ENCODE measurements at regions not wholly inside any gene's neighbourhood (a gene's known extent, or its start where the extent isn't known, plus 50 kb on each side); places are given as distances from the start of the nearest gene placed in this dataset.
"Not testable (repeated sequence)": the region's sequence is repeated elsewhere in the genome, so short reads cannot be mapped to it uniquely, and the experiment has no call there.

DNA sequence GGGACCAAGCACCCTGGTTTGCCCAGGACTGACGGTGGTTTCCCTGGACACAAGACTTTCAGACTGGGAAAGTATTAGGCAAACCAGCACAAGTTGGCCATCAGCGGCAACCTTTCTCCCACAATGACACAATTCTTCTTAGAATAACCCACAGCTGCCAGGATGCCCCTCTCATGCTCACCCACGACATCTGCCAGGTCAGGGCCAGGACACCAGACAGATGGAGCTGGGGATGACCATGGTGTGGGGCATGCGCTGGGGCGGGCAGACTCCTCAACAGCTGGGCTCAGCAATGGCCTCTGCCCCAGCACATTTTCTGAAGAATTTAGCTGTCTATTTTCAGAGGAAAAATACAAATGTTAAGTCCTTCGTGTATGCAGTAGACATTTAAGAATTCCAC lies 226.4 kb downstream of the FNDC1 start:
- Histone ChIP-seq H3K4me3 (ENCODE audit: low read depth, low read length) (no peak overlapping the region), H3K27ac (ENCODE audit: extremely low read depth, low read depth, low read length) (no peak overlapping the region), H3K4me1 (ENCODE audit: control insufficient read depth, insufficient read depth, low read length) (no peaks in the 10 kb centered on the region), H3K36me3 (ENCODE audit: control insufficient read depth in 2 of 2, insufficient read depth in 1 of 2, low read length in 2 of 2) (no peaks in the 10 kb centered on the region), H3K9me3 (ENCODE audit: control insufficient read depth, insufficient read depth, low read depth, low read length) (no peaks in the 10 kb centered on the region)
- no peak for TF ChIP-seq KLF9 (tag by site-specific recombination; IDR thresholded peaks at IDR 0.05; ENCODE audit: low read depth)
- TF ChIP-seq ZNF544 (tag by site-specific recombination; IDR thresholded peaks at IDR 0.05): no peak
- TF ChIP-seq ZNF510 (tag by site-specific recombination; IDR thresholded peaks at IDR 0.05; ENCODE audit: insufficient replicate concordance): no peak
- TF ChIP-seq ZBTB8A (tag by site-specific recombination; IDR thresholded peaks at IDR 0.05): no peak
- TF ChIP-seq, protein P1, sequence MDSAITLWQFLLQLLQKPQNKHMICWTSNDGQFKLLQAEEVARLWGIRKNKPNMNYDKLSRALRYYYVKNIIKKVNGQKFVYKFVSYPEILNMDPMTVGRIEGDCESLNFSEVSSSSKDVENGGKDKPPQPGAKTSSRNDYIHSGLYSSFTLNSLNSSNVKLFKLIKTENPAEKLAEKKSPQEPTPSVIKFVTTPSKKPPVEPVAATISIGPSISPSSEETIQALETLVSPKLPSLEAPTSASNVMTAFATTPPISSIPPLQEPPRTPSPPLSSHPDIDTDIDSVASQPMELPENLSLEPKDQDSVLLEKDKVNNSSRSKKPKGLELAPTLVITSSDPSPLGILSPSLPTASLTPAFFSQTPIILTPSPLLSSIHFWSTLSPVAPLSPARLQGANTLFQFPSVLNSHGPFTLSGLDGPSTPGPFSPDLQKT (IDR thresholded peaks at IDR 0.05; ENCODE audit: borderline replicate concordance, low read depth, low read length): no peak
- TF ChIP-seq ZNF140 (tag by site-specific recombination; IDR thresholded peaks at IDR 0.05): no peak
- TF ChIP-seq ZNF629 (tag by site-specific recombination; IDR thresholded peaks at IDR 0.05): no peak
- TF ChIP-seq ZBTB21 (tag by site-specific recombination; IDR thresholded peaks at IDR 0.05): no peak
- TF ChIP-seq CTCF (tag by site-specific recombination; IDR thresholded peaks at IDR 0.05): no peak
- TF ChIP-seq ZNF596 (tag by site-specific recombination; IDR thresholded peaks at IDR 0.05): no peak
- TF ChIP-seq KLF16 (tag by site-specific recombination; IDR thresholded peaks at IDR 0.05): no peak
- TF ChIP-seq, protein P2, sequence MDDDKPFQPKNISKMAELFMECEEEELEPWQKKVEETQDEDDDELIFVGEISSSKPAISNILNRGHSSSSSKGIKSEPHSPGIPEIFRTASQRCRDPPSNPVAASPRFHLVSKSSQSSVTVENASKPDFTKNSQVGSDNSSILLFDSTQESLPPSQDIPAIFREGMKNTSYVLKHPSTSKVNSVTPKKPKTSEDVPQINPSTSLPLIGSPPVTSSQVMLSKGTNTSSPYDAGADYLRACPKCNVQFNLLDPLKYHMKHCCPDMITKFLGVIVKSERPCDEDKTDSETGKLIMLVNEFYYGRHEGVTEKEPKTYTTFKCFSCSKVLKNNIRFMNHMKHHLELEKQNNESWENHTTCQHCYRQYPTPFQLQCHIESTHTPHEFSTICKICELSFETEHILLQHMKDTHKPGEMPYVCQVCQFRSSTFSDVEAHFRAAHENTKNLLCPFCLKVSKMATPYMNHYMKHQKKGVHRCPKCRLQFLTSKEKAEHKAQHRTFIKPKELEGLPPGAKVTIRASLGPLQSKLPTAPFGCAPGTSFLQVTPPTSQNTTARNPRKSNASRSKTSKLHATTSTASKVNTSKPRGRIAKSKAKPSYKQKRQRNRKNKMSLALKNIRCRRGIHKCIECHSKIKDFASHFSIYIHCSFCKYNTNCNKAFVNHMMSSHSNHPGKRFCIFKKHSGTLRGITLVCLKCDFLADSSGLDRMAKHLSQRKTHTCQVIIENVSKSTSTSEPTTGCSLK (tag by site-specific recombination; IDR thresholded peaks at IDR 0.05): no peak
- TF ChIP-seq ZNF704 (tag by site-specific recombination; IDR thresholded peaks at IDR 0.05): no peak
- TF ChIP-seq ZNF133 (tag by site-specific recombination; IDR thresholded peaks at IDR 0.05): no peak
- TF ChIP-seq ZNF19 (tag by site-specific recombination; IDR thresholded peaks at IDR 0.05; ENCODE audit: low read depth): no peak
- ChIA-PET CTCF (no interaction called here), POLR2A (no interaction called here)

GRCh38 chr6:159392695-159393094 lies 223.5 kb downstream of the FNDC1 start:
- H3K4me1 ChIP-seq (ENCODE audit: control insufficient read depth, insufficient read depth, low read length); H3K36me3 ChIP-seq (ENCODE audit: control insufficient read depth in 2 of 2, insufficient read depth in 1 of 2, low read length in 2 of 2); H3K27ac ChIP-seq (ENCODE audit: extremely low read depth, low read depth, low read length); POLR2A ChIA-PET; H3K9me3 ChIP-seq (ENCODE audit: control insufficient read depth, insufficient read depth, low read depth, low read length); H3K4me3 ChIP-seq (ENCODE audit: low read depth, low read length): not testable (repeated sequence)
- CTCF ChIA-PET: interaction anchor here (2.7 kb wide), 1 partner anchor 140 kb away, joined by 9 read pairs; no protein-coding TSS in a partner anchor

- ChIA-PET POLR2A (no interaction called here), CTCF (interaction anchor here (1.0 to 2.7 kb wide), 2 partner anchors 9 to 138 kb away, joined by 3 to 9 read pairs; no protein-coding TSS in a partner anchor)
- Histone ChIP-seq H3K9me3 (ENCODE audit: control insufficient read depth, insufficient read depth, low read depth, low read length) (no peaks in the 10 kb centered on the region), H3K4me3 (ENCODE audit: low read depth, low read length) (no peak overlapping the region), H3K4me1 (ENCODE audit: control insufficient read depth, insufficient read depth, low read length) (no peaks in the 10 kb centered on the region), H3K36me3 (ENCODE audit: control insufficient read depth in 2 of 2, insufficient read depth in 1 of 2, low read length in 2 of 2) (no peaks in the 10 kb centered on the region), H3K27ac (ENCODE audit: extremely low read depth, low read depth, low read length) (no peak overlapping the region)
- TF ChIP-seq ZNF416 (tag by site-specific recombination; IDR thresholded peaks at IDR 0.05): no peak
- no peak for TF ChIP-seq EGR2 (tag by site-specific recombination; IDR thresholded peaks at IDR 0.05; ENCODE audit: low read depth)
- no peak for TF ChIP-seq ZNF433 (tag by site-specific recombination; IDR thresholded peaks at IDR 0.05; ENCODE audit: low read depth)
- no peak for TF ChIP-seq SALL2 (tag by site-specific recombination; IDR thresholded peaks at IDR 0.05; ENCODE audit: borderline replicate concordance)
- TF ChIP-seq, protein P3, sequence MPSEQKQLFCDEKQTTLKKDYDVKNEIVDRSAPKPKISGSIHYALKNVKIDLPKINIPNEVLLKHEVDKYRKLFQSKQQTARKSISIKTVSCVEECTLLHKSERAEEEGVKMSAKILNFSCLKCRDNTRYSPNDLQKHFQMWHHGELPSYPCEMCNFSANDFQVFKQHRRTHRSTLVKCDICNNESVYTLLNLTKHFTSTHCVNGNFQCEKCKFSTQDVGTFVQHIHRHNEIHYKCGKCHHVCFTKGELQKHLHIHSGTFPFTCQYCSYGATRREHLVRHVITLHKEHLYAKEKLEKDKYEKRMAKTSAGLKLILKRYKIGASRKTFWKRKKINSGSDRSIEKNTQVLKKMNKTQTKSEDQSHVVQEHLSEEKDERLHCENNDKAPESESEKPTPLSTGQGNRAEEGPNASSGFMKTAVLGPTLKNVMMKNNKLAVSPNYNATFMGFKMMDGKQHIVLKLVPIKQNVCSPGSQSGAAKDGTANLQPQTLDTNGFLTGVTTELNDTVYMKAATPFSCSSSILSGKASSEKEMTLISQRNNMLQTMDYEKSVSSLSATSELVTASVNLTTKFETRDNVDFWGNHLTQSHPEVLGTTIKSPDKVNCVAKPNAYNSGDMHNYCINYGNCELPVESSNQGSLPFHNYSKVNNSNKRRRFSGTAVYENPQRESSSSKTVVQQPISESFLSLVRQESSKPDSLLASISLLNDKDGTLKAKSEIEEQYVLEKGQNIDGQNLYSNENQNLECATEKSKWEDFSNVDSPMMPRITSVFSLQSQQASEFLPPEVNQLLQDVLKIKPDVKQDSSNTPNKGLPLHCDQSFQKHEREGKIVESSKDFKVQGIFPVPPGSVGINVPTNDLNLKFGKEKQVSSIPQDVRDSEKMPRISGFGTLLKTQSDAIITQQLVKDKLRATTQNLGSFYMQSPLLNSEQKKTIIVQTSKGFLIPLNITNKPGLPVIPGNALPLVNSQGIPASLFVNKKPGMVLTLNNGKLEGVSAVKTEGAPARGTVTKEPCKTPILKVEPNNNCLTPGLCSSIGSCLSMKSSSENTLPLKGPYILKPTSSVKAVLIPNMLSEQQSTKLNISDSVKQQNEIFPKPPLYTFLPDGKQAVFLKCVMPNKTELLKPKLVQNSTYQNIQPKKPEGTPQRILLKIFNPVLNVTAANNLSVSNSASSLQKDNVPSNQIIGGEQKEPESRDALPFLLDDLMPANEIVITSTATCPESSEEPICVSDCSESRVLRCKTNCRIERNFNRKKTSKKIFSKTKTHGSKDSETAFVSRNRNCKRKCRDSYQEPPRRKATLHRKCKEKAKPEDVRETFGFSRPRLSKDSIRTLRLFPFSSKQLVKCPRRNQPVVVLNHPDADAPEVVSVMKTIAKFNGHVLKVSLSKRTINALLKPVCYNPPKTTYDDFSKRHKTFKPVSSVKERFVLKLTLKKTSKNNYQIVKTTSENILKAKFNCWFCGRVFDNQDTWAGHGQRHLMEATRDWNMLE (tag by site-specific recombination; conservative IDR thresholded peaks at IDR 0.05; ENCODE audit: low read depth): no peak
- no peak for TF ChIP-seq ZBTB7A (tag by site-specific recombination; IDR thresholded peaks at IDR 0.05; ENCODE audit: low read depth)
- TF ChIP-seq ZFP41 (tag by site-specific recombination; IDR thresholded peaks at IDR 0.05; ENCODE audit: borderline replicate concordance): no peak
Measured at GRCh38 chr6:159390381-159390780, 221.2 kb downstream of the FNDC1 start.

Data from HEK293 (cell line).